Tibial nerve (tissue), 4 donors: ENCODE measurements at regions not wholly inside any gene's neighbourhood (a gene's known extent, or its start where the extent isn't known, plus 50 kb on each side); places are given as distances from the start of the nearest gene placed in this dataset.

Source experiments
- EP300 ChIP-seq, 2 donors: sonication (generic); formaldehyde crosslinking; IDR thresholded peaks; one replicate each; pipeline ENCODE4 v1.6.1; 2017; ENCODE audit warnings: antibody characterized with exemption in 2 of 2, mild to moderate bottlenecking in 1 of 2
- POLR2A ChIP-seq, 2 donors: fragments of 450-650 bp; IDR thresholded peaks; one replicate each; pipeline ENCODE4 v1.6.1; 2017; ENCODE audit warnings: antibody characterized with exemption in 2 of 2, mild to moderate bottlenecking in 2 of 2, moderate library complexity in 2 of 2
- TF ChIP-seq, protein P1 (sequence below), 5 experiments: fragments of 200-600 bp in 3 of 5; fragments of 450-650 bp in 2 of 5; sonication (generic) in 3 of 5; IDR thresholded peaks; one replicate each; pipeline ENCODE4 v1.5.1; 2016 to 2019; ENCODE audit warnings: antibody characterized with exemption in 5 of 5, mild to moderate bottlenecking in 3 of 5, moderate library complexity in 2 of 5

DNA sequence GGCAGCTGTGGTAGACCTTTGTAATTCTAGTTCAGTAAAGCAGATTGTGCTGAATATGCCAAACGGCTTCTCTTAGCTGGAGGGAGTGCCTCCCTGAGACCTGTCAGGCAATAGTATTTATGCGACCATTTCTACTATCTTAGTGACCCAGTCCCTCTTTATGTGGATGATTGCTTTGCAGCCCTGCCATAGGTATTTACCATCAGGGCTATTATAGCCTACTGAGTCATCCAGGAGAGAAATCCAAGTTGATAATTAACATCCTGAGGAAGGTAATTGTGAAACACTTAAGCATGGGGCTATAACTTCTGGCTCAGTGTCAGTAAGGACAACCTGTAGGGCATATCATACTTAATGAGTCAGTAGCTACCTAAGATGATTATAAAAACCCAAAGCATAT, 103.9 kb upstream of the MAOA start:
- TF ChIP-seq, protein P1, sequence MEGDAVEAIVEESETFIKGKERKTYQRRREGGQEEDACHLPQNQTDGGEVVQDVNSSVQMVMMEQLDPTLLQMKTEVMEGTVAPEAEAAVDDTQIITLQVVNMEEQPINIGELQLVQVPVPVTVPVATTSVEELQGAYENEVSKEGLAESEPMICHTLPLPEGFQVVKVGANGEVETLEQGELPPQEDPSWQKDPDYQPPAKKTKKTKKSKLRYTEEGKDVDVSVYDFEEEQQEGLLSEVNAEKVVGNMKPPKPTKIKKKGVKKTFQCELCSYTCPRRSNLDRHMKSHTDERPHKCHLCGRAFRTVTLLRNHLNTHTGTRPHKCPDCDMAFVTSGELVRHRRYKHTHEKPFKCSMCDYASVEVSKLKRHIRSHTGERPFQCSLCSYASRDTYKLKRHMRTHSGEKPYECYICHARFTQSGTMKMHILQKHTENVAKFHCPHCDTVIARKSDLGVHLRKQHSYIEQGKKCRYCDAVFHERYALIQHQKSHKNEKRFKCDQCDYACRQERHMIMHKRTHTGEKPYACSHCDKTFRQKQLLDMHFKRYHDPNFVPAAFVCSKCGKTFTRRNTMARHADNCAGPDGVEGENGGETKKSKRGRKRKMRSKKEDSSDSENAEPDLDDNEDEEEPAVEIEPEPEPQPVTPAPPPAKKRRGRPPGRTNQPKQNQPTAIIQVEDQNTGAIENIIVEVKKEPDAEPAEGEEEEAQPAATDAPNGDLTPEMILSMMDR (IDR thresholded peaks at IDR 0.05) = no peak
- TF ChIP-seq EP300 (IDR thresholded peaks at IDR 0.05) = no peak
- no peak for TF ChIP-seq POLR2A (IDR thresholded peaks at IDR 0.05)
